ENCODE measurements at regions not wholly inside any gene's neighbourhood (a gene's known extent, or its start where the extent isn't known, plus 50 kb on each side); places are given as distances from the start of the nearest gene placed in this dataset.

DNA sequence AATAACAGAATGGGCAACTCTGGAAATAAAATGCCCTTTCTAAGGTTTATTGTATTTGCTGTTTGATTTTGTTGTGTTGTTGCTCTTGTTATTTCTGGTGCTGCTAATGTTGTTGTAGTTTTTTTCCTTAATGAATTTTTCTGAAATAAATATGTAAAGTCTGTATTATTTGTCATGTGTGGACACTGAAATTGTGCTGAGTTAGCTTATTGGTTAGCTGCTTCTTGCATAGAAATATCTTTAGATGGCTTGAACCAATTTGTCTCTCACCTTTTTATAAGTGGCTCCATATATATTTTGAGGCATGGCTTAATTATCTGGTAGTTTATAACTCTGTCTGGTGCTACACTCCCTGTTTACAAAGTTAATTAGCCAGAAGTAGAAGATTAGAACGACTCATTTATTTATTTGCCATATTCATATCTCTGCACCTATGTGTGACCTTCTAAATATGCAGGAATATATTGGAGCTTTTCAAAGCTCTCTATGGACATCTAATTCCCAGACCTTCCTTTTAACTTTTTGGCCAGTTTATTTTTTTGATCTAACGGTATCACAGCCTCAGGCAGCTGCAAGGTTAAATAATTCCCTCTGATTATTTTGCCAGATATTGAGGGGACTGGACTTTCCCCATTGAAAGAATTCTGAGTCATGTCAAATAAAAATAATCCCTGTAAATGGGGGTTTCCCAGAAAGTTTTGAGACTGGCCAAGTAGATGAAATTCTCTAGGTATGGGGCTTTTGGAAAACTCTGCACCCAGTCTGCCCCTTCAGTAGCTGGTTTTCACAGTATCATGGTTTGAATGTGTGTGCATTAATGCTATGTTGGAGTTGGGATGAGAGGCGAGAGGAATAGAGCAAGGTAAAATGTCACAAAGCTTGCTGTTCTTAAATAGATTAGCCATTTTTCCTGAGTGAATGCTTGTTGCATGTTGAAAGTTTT, 1331.7 kb upstream of the MIR17HG start (continued):
- TF ChIP-seq, protein P1, sequence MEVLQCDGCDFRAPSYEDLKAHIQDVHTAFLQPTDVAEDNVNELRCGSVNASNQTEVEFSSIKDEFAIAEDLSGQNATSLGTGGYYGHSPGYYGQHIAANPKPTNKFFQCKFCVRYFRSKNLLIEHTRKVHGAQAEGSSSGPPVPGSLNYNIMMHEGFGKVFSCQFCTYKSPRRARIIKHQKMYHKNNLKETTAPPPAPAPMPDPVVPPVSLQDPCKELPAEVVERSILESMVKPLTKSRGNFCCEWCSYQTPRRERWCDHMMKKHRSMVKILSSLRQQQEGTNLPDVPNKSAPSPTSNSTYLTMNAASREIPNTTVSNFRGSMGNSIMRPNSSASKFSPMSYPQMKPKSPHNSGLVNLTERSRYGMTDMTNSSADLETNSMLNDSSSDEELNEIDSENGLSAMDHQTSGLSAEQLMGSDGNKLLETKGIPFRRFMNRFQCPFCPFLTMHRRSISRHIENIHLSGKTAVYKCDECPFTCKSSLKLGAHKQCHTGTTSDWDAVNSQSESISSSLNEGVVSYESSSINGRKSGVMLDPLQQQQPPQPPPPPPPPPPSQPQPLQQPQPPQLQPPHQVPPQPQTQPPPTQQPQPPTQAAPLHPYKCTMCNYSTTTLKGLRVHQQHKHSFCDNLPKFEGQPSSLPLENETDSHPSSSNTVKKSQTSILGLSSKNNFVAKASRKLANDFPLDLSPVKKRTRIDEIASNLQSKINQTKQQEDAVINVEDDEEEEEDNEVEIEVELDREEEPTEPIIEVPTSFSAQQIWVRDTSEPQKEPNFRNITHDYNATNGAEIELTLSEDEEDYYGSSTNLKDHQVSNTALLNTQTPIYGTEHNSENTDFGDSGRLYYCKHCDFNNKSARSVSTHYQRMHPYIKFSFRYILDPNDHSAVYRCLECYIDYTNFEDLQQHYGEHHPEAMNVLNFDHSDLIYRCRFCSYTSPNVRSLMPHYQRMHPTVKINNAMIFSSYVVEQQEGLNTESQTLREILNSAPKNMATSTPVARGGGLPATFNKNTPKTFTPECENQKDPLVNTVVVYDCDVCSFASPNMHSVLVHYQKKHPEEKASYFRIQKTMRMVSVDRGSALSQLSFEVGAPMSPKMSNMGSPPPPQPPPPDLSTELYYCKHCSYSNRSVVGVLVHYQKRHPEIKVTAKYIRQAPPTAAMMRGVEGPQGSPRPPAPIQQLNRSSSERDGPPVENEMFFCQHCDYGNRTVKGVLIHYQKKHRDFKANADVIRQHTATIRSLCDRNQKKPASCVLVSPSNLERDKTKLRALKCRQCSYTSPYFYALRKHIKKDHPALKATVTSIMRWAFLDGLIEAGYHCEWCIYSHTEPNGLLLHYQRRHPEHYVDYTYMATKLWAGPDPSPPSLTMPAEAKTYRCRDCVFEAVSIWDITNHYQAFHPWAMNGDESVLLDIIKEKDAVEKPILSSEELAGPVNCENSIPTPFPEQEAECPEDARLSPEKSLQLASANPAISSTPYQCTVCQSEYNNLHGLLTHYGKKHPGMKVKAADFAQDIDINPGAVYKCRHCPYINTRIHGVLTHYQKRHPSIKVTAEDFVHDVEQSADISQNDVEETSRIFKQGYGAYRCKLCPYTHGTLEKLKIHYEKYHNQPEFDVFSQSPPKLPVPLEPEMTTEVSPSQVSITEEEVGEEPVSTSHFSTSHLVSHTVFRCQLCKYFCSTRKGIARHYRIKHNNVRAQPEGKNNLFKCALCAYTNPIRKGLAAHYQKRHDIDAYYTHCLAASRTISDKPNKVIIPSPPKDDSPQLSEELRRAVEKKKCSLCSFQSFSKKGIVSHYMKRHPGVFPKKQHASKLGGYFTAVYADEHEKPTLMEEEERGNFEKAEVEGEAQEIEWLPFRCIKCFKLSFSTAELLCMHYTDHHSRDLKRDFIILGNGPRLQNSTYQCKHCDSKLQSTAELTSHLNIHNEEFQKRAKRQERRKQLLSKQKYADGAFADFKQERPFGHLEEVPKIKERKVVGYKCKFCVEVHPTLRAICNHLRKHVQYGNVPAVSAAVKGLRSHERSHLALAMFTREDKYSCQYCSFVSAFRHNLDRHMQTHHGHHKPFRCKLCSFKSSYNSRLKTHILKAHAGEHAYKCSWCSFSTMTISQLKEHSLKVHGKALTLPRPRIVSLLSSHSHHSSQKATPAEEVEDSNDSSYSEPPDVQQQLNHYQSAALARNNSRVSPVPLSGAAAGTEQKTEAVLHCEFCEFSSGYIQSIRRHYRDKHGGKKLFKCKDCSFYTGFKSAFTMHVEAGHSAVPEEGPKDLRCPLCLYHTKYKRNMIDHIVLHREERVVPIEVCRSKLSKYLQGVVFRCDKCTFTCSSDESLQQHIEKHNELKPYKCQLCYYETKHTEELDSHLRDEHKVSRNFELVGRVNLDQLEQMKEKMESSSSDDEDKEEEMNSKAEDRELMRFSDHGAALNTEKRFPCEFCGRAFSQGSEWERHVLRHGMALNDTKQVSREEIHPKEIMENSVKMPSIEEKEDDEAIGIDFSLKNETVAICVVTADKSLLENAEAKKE (CRISPR knock-in tag; IDR thresholded peaks at IDR 0.05): no peak

DNA sequence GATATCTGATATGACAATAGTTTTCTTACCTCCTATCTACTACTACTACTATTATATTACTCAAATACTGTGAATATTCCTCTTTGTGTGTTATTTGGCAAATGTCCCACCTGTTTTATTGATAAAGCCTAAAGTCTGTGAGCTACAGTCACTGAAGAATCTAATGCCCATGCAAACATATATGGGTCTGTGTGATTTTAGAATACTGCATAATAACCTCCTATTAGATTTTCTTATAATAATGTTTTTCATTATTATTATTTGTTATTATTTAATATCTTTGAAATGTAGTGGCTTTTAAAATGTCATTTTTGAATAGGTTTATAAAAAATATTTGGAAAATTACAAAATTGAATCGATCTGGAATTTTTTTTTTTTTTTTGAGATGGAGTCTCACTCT, 1330.8 kb upstream of the MIR17HG start:
- Histone ChIP-seq H3K4me2 (no peak overlapping the region), H3K9me2 (ENCODE audit: insufficient read depth) (no peaks in the 10 kb centered on the region), H3K4me3 (no peak overlapping the region), H3K27me3 (ENCODE audit: insufficient read depth) (no peaks in the 10 kb centered on the region), H3K4me1 (ENCODE audit: insufficient read depth) (no peaks in the 10 kb centered on the region), H3K79me2 (replicated peaks; ENCODE audit: insufficient read depth) (no peaks in the 10 kb centered on the region), H3F3A (replicated peaks; ENCODE audit: low read depth) (no peaks in the 10 kb centered on the region), H3K27ac (ENCODE audit: low read depth) (no peak overlapping the region), H4K20me1 (replicated peaks; ENCODE audit: insufficient read depth) (no peaks in the 10 kb centered on the region), H3K36me3 (ENCODE audit: insufficient read depth) (no peaks in the 10 kb centered on the region), H2AFZ (no peak overlapping the region)
- H3K27ac Mint-ChIP-seq: no peak overlapping the region
- no peaks in the 10 kb centered on the region for H3K27me3 Mint-ChIP-seq (ENCODE audit: insufficient read depth, low read depth, poor library complexity)
- no peak overlapping the region for H3K4me3 Mint-ChIP-seq
- ATAC-seq: no peak
- H3K36me3 Mint-ChIP-seq (ENCODE audit: low read depth): no peaks in the 10 kb centered on the region
- no peak for DNase-seq (ENCODE audit: low spot score)
- H3K9me3 Mint-ChIP-seq: no peaks in the 10 kb centered on the region
- TF ChIP-seq CREB1 (CRISPR knock-in tag; IDR thresholded peaks at IDR 0.05; ENCODE audit: low read depth) (no peak), ZNF331 (CRISPR knock-in tag; IDR thresholded peaks at IDR 0.05; ENCODE audit: low read depth) (no peak), ZNF114 (CRISPR knock-in tag; IDR thresholded peaks at IDR 0.05) (no peak)
- TF ChIP-seq, protein P1 (CRISPR knock-in tag; IDR thresholded peaks at IDR 0.05): no peak
- no peaks in the 10 kb centered on the region for H3K4me1 Mint-ChIP-seq

Measured in GM23338 (cell line).